ENCODE measurements at regions not wholly inside any gene's neighbourhood (a gene's known extent, or its start where the extent isn't known, plus 50 kb on each side); places are given as distances from the start of the nearest gene placed in this dataset.

- Mint-ChIP-seq H3K27ac (ENCODE audit: low read depth, unreplicated experiment) (no peak overlapping the region), H3K4me3 (ENCODE audit: unreplicated experiment) (no peak overlapping the region), H3K4me1 (ENCODE audit: insufficient read depth, unreplicated experiment) (no peaks in the 10 kb centered on the region), H3K27me3 (ENCODE audit: insufficient read depth, unreplicated experiment) (no peaks in the 10 kb centered on the region), H3K36me3 (ENCODE audit: insufficient read depth, unreplicated experiment) (no peaks in the 10 kb centered on the region), H3K9me3 (ENCODE audit: unreplicated experiment) (no peaks in the 10 kb centered on the region)
- ChIA-PET CTCF (no interaction called here), POLR2A (no interaction called here)
- no peak for DNase-seq (ENCODE audit: unreplicated experiment)
- no peak for TF ChIP-seq CTCF (IDR thresholded peaks at IDR 0.05; ENCODE audit: unreplicated experiment)
- BruUV-seq (replicated peaks), result no TSS peak
- intact Hi-C loops (cut with micrococcal nuclease), result no loop called here
Observed at GRCh38 chr10:64601298-64601697, 1080.1 kb downstream of the REEP3 start.

GRCh38 chr10:64617085-64617484 is 1095.9 kb downstream of the REEP3 start:
- no peak for TF ChIP-seq CTCF (IDR thresholded peaks at IDR 0.05; ENCODE audit: unreplicated experiment)
- BruUV-seq (replicated peaks), result no TSS peak
- POLR2A ChIA-PET, result interaction anchor here (0.7 kb wide), 1 partner anchor 11 kb away, joined by 3 read pairs; no protein-coding TSS in a partner anchor
- no peaks in the 10 kb centered on the region for H3K36me3 Mint-ChIP-seq (ENCODE audit: insufficient read depth, unreplicated experiment)
- no peak for DNase-seq (ENCODE audit: unreplicated experiment)
- no peaks in the 10 kb centered on the region for H3K9me3 Mint-ChIP-seq (ENCODE audit: unreplicated experiment)
- H3K27me3 Mint-ChIP-seq (ENCODE audit: insufficient read depth, unreplicated experiment), result no peaks in the 10 kb centered on the region
- H3K4me1 Mint-ChIP-seq (ENCODE audit: insufficient read depth, unreplicated experiment), result no peaks in the 10 kb centered on the region
- CTCF ChIA-PET, result no interaction called here
- H3K4me3 Mint-ChIP-seq (ENCODE audit: unreplicated experiment), result no peak overlapping the region
- H3K27ac Mint-ChIP-seq (ENCODE audit: low read depth, unreplicated experiment), result no peak overlapping the region
- intact Hi-C loops (cut with micrococcal nuclease), result no loop called here

GRCh38 chr10:64619102-64619501 is 1097.9 kb downstream of the REEP3 start:
- POLR2A ChIA-PET, result no interaction called here
- no peak overlapping the region for H3K4me3 Mint-ChIP-seq (ENCODE audit: unreplicated experiment)

GRCh38 chr10:64626924-64627323 is 1105.7 kb downstream of the REEP3 start:
- Mint-ChIP-seq H3K36me3 (ENCODE audit: insufficient read depth, unreplicated experiment) (no peaks in the 10 kb centered on the region), H3K27ac (ENCODE audit: low read depth, unreplicated experiment) (no peak overlapping the region), H3K27me3 (ENCODE audit: insufficient read depth, unreplicated experiment) (no peaks in the 10 kb centered on the region), H3K4me1 (ENCODE audit: insufficient read depth, unreplicated experiment) (no peaks in the 10 kb centered on the region), H3K4me3 (ENCODE audit: unreplicated experiment) (no peak overlapping the region), H3K9me3 (ENCODE audit: unreplicated experiment) (peaks cover 7% of the 10 kb centered on the region)
- no TSS peak for BruUV-seq (replicated peaks)
- intact Hi-C loops (cut with micrococcal nuclease), result no loop called here
- DNase-seq (ENCODE audit: unreplicated experiment), result no peak
- no peak for TF ChIP-seq CTCF (IDR thresholded peaks at IDR 0.05; ENCODE audit: unreplicated experiment)
- POLR2A ChIA-PET, result no interaction called here
- CTCF ChIA-PET, result interaction anchor here (0.7 kb wide), 1 partner anchor 131 kb away, joined by 3 read pairs; no protein-coding TSS in a partner anchor

More at GRCh38 chr10:64619102-64619501, 1097.9 kb downstream of the REEP3 start:
- no peak overlapping the region for H3K27ac Mint-ChIP-seq (ENCODE audit: low read depth, unreplicated experiment)
- H3K36me3 Mint-ChIP-seq (ENCODE audit: insufficient read depth, unreplicated experiment), result no peaks in the 10 kb centered on the region
- no TSS peak for BruUV-seq (replicated peaks)
- no peak for TF ChIP-seq CTCF (IDR thresholded peaks at IDR 0.05; ENCODE audit: unreplicated experiment)
- H3K9me3 Mint-ChIP-seq (ENCODE audit: unreplicated experiment), result no peaks in the 10 kb centered on the region
- CTCF ChIA-PET, result interaction anchor here (0.5 kb wide), 1 partner anchor 20 kb away, joined by 3 read pairs; no protein-coding TSS in a partner anchor
- DNase-seq (ENCODE audit: unreplicated experiment), result no peak
- H3K4me1 Mint-ChIP-seq (ENCODE audit: insufficient read depth, unreplicated experiment), result no peaks in the 10 kb centered on the region
- H3K27me3 Mint-ChIP-seq (ENCODE audit: insufficient read depth, unreplicated experiment), result no peaks in the 10 kb centered on the region
- intact Hi-C loops (cut with micrococcal nuclease), result no loop called here

All from MCF 10A (cell line).